GM12874 (cell line): ENCODE measurements at regions not wholly inside any gene's neighbourhood (a gene's known extent, or its start where the extent isn't known, plus 50 kb on each side); places are given as distances from the start of the nearest gene placed in this dataset.

Source experiments
- CTCF ChIP-seq: IDR thresholded peaks from 2 replicates; pipeline ENCODE4 v1.5.1; 2011; ENCODE audit warnings: low read depth, mild to moderate bottlenecking, control low read depth, low read length, moderate library complexity; ENCODE audit not compliant: insufficient read depth

- TF ChIP-seq CTCF = no peak
Observed at GRCh38 chr4:13981499-13981898, 354.0 kb upstream of the BOD1L1 start.

DNA sequence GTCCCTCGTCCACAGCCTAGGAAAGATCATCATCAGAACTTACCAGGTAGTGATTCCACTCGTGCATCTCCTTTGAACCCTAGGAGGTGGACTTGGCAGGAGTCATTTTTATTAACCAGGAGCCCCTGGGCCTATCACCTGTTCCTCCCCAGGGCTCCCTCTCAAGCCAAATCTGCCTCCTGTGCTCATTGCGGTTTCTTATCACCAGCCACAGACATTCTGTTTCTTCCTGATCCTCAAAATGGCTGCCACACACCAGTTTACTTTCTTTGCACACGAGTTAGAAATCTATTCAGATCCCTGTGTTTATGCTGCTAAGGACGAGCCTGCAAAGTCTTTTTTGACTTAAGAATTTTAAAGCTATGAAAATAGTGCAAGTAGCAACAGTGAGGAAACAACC lies 354.5 kb upstream of the BOD1L1 start:
- no peak for TF ChIP-seq CTCF

DNA sequence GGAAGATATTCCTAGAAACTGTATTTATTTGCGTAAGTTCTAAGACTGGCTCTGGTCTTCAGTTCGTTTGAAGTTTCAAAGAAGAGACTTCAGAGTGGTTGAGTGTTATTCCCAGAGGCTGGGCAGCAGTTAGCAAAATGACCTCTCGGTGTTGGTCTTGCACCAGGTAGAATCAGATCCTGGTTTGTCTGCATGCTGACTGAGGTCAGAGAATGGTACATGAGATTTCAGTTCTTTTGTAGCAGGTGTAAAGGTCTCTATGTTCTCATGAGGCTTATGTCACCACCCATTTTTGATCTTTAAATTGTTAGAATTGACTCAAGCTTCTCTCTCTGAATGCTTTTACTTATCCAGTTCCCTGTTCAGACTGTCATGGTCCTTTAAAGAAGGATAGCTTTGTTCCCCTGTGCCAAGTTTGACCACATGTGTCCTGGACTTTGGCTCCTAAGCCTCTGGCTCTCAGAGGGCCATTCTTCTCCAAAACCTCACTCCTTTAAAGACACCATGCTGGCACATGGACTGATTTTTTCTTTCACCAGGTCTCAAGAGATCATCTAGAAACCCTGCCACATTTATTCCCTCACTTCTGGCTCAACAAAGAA lies 355.8 kb upstream of the BOD1L1 start:
- no peak for TF ChIP-seq CTCF

DNA sequence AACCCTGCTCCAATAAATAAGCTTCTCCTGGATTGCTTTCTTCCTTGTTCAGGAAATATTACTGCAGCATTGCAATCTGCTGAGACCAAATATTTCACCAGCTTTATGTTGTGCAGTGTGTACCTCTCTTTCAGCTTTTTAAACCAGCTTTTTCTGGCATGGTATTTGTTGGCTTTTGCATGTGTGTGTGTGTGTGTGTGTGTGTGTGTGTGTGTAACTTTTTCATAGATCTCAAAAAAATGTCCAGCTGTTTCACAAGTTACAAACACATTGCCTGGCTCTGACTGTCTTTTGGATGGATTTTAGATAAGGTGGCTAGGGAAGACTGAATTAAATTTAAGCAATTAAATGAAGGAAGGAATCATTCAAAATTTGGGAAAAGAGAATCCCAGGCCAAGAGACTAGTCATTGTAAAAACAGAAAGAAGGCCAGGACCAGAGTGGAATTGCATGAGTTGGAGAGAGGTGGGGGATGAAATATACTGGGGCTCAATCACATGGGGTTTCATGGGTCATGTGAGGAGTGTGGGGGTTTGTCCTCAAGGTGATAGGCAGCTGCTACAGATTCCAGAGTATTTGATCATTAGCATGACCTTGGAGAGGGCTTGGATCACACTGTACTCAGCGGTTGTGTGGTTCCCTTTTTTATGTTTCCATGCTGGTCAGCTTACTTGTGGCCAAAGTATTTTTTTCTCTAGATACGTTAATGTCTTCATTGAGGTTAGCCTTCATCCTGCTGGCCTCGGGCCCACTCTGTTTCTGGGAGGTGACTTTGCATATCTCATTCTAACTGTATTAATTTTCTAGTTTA lies 357.7 kb upstream of the BOD1L1 start:
- no peak for TF ChIP-seq CTCF

DNA sequence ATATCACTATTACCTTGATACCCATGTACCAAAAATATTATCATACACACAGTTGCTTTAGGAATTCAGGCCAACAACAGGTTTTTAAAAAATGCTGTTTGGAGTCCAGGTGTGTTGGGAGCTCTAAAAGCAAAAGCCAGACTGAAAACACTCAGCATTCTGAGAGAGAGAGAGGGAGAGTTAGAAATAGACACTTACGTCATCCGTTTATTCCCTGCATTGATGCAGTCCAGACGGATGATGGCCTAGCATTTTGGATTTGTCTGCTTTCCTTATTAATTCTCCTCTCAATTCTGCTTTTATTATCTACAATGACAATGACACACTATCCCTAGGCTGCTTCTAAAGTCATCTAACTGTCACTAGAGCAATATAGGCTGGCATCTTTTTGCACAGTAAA lies 358.3 kb upstream of the BOD1L1 start:
- TF ChIP-seq CTCF = no peak

GRCh38 chr4:13986548-13986947 lies 359.0 kb upstream of the BOD1L1 start:
- no peak for TF ChIP-seq CTCF

- no peak for TF ChIP-seq CTCF
Observed at GRCh38 chr4:13988353-13989305, 361.1 kb upstream of the BOD1L1 start.
